GM12875 (cell line): ENCODE measurements at regions not wholly inside any gene's neighbourhood (a gene's known extent, or its start where the extent isn't known, plus 50 kb on each side); places are given as distances from the start of the nearest gene placed in this dataset.

ENCODE experiments used
- H3K4me3 ChIP-seq: one replicate; pipeline ENCODE4 v1.5.1; 2011; ENCODE audit warnings: low read depth, low read length, control low read depth
- CTCF ChIP-seq: IDR thresholded peaks from 2 replicates; pipeline ENCODE4 v1.5.1; 2011; ENCODE audit warnings: low read depth, mild to moderate bottlenecking, control low read depth, inconsistent platforms, low read length, moderate library complexity, borderline replicate concordance; ENCODE audit not compliant: insufficient read depth

- no peak for TF ChIP-seq CTCF
- H3K4me3 ChIP-seq, result no peak overlapping the region
Observed at GRCh38 chr7:136168821-136169220, 191.7 kb upstream of the MTPN start.

GRCh38 chr7:136167991-136168390 lies 190.8 kb upstream of the MTPN start:
- no peak overlapping the region for H3K4me3 ChIP-seq
- TF ChIP-seq CTCF, result no peak

- H3K4me3 ChIP-seq, result no peak overlapping the region
- TF ChIP-seq CTCF, result no peak
Observed at GRCh38 chr7:136166521-136166920, 189.4 kb upstream of the MTPN start.

GRCh38 chr7:136163340-136163801 lies 186.2 kb upstream of the MTPN start:
- TF ChIP-seq CTCF, result no peak
- no peak overlapping the region for H3K4me3 ChIP-seq

- no peak for TF ChIP-seq CTCF
- H3K4me3 ChIP-seq, result no peak overlapping the region
Observed at GRCh38 chr7:136150311-136150710, 173.2 kb upstream of the MTPN start.

- no peak for TF ChIP-seq CTCF
- no peak overlapping the region for H3K4me3 ChIP-seq
Observed at GRCh38 chr7:136148920-136149319, 171.8 kb upstream of the MTPN start.

GRCh38 chr7:136146925-136147324 lies 169.8 kb upstream of the MTPN start:
- TF ChIP-seq CTCF, result no peak
- no peak overlapping the region for H3K4me3 ChIP-seq
